ENCODE measurements at regions not wholly inside any gene's neighbourhood (a gene's known extent, or its start where the extent isn't known, plus 50 kb on each side); places are given as distances from the start of the nearest gene placed in this dataset.

- H3K4me3 ChIP-seq (ENCODE audit: low read depth, low read length), result no peak overlapping the region
- TF ChIP-seq, protein P1, sequence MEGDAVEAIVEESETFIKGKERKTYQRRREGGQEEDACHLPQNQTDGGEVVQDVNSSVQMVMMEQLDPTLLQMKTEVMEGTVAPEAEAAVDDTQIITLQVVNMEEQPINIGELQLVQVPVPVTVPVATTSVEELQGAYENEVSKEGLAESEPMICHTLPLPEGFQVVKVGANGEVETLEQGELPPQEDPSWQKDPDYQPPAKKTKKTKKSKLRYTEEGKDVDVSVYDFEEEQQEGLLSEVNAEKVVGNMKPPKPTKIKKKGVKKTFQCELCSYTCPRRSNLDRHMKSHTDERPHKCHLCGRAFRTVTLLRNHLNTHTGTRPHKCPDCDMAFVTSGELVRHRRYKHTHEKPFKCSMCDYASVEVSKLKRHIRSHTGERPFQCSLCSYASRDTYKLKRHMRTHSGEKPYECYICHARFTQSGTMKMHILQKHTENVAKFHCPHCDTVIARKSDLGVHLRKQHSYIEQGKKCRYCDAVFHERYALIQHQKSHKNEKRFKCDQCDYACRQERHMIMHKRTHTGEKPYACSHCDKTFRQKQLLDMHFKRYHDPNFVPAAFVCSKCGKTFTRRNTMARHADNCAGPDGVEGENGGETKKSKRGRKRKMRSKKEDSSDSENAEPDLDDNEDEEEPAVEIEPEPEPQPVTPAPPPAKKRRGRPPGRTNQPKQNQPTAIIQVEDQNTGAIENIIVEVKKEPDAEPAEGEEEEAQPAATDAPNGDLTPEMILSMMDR (IDR thresholded peaks at IDR 0.05; ENCODE audit: insufficient read depth, low read depth, low read length), result no peak
- H3K36me3 ChIP-seq (ENCODE audit: control insufficient read depth, insufficient read depth, low read length), result no peaks in the 10 kb centered on the region
- no peak for DNase-seq (ENCODE audit: low read depth)
- POLR2A ChIA-PET, result no interaction called here
- CTCF ChIA-PET, result no interaction called here
- H3K27me3 ChIP-seq (ENCODE audit: control insufficient read depth, insufficient read depth, low read length), result no peaks in the 10 kb centered on the region
These were observed 102.6 kb upstream of the NYAP2 start for GRCh38 chr2:225296951-225297350.

- H3K36me3 ChIP-seq (ENCODE audit: control insufficient read depth, insufficient read depth, low read length), result no peaks in the 10 kb centered on the region
- POLR2A ChIA-PET, result no interaction called here
- TF ChIP-seq, protein P1 (IDR thresholded peaks at IDR 0.05; ENCODE audit: insufficient read depth, low read depth, low read length), result no peak
- no peaks in the 10 kb centered on the region for H3K27me3 ChIP-seq (ENCODE audit: control insufficient read depth, insufficient read depth, low read length)
- CTCF ChIA-PET, result no interaction called here
- no peak for DNase-seq (ENCODE audit: low read depth)
- H3K4me3 ChIP-seq (ENCODE audit: low read depth, low read length), result no peak overlapping the region
These were observed 104.4 kb upstream of the NYAP2 start for GRCh38 chr2:225295102-225295501.

- no peaks in the 10 kb centered on the region for H3K36me3 ChIP-seq (ENCODE audit: control insufficient read depth, insufficient read depth, low read length)
- no peak overlapping the region for H3K4me3 ChIP-seq (ENCODE audit: low read depth, low read length)
- TF ChIP-seq, protein P1 (IDR thresholded peaks at IDR 0.05; ENCODE audit: insufficient read depth, low read depth, low read length), result no peak
- ChIA-PET CTCF (no interaction called here), POLR2A (no interaction called here)
- DNase-seq (ENCODE audit: low read depth), result no peak
- no peaks in the 10 kb centered on the region for H3K27me3 ChIP-seq (ENCODE audit: control insufficient read depth, insufficient read depth, low read length)
These were observed 105.9 kb upstream of the NYAP2 start for GRCh38 chr2:225293638-225294037.

DNA sequence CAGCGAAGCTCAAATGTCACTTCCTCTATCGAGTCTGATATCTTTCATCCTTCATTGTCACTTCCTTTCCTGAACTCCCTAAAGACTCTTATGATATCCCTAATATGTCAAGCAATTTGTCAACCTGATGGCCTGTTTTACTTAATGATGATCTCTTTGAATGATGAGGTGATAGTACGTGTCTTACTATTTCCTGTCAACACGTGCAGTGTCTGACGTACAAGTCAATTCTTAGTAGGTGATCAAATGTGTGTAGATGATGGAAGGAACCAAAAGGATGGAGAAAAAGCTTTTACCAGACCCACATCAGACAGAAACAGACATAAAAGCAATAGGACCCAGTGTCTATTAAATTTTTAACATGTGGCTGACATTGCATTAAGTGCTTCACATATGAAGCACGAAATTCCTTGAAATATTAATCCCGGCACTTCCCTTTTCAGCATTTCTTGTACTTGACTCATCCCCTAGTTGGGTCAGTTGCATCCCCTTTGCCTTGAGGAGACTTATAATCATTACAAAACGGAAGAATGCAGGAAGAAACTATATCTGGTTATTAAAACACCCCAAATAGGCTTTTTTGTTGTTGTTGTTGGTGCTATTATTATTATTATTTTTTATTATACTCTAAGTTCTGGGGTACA, 108.6 kb upstream of the NYAP2 start:
- Histone ChIP-seq H3K27me3 (ENCODE audit: control insufficient read depth, insufficient read depth, low read length) (no peaks in the 10 kb centered on the region; the same call in 1 of the 2 replicates), H3K4me3 (ENCODE audit: low read depth, low read length) (no peak overlapping the region), H3K36me3 (ENCODE audit: control insufficient read depth, insufficient read depth, low read length) (no peaks in the 10 kb centered on the region)
- DNase-seq (ENCODE audit: low read depth), result no peak
- POLR2A ChIA-PET, result no interaction called here
- TF ChIP-seq, protein P1 (IDR thresholded peaks at IDR 0.05; ENCODE audit: insufficient read depth, low read depth, low read length), result no peak
- CTCF ChIA-PET, result no interaction called here

- Histone ChIP-seq H3K4me3 (ENCODE audit: low read depth, low read length) (no peak overlapping the region), H3K36me3 (ENCODE audit: control insufficient read depth, insufficient read depth, low read length) (no peaks in the 10 kb centered on the region), H3K27me3 (ENCODE audit: control insufficient read depth, insufficient read depth, low read length) (no peaks in the 10 kb centered on the region; the same call in 1 of the 2 replicates)
- TF ChIP-seq, protein P1 (IDR thresholded peaks at IDR 0.05; ENCODE audit: insufficient read depth, low read depth, low read length), result no peak
- ChIA-PET POLR2A (no interaction called here), CTCF (no interaction called here)
- no peak for DNase-seq (ENCODE audit: low read depth)
These were observed 109.9 kb upstream of the NYAP2 start for GRCh38 chr2:225289659-225290058.
